Thyroid gland (tissue), 4 donors: ENCODE measurements at regions not wholly inside any gene's neighbourhood (a gene's known extent, or its start where the extent isn't known, plus 50 kb on each side); places are given as distances from the start of the nearest gene placed in this dataset.

Experiments
- DNase-seq, 2 donors: peaks; one replicate each; pipeline ENCODE4 v3.0.0-alpha.2; 2019
- H3K27ac ChIP-seq, 3 donors: fragments of 200-600 bp; sonication (generic); 1 replicate in 2 of 3; 2 replicates in 1 of 3; pipeline ENCODE4 v1.5.1; 2016 to 2019; ENCODE audit warnings: mild to moderate bottlenecking in 1 of 3, moderate library complexity in 1 of 3
- H3K27me3 ChIP-seq: fragments of 200-600 bp; sonication (generic); one replicate; pipeline ENCODE4 v1.5.1; 2019
- H3K36me3 ChIP-seq, 2 donors: fragments of 200-600 bp; sonication (generic); one replicate each; pipeline ENCODE4 v1.5.1; 2016 to 2019
- H3K4me1 ChIP-seq, 2 donors: fragments of 200-600 bp; sonication (generic); one replicate each; pipeline ENCODE4 v1.5.1; 2017 to 2019
- H3K4me3 ChIP-seq, 3 donors: fragments of 200-600 bp; sonication (generic); replicated peaks in 1 of 3; 1 replicate in 2 of 3; 2 replicates in 1 of 3; pipeline ENCODE4 v1.5.1; 2016; ENCODE audit warnings: mild to moderate bottlenecking in 1 of 3
- H3K9me3 ChIP-seq: fragments of 200-600 bp; sonication (generic); one replicate; pipeline ENCODE4 v1.5.1; 2017
- POLR2A ChIP-seq, 2 donors: fragments of 450-650 bp; IDR thresholded peaks; one replicate each; pipeline ENCODE4 v1.6.1; 2017; ENCODE audit warnings: antibody characterized with exemption in 2 of 2, mild to moderate bottlenecking in 2 of 2, moderate library complexity in 1 of 2
- WGBS, 2 donors: methylation state at CpG; one replicate each; pipeline ENCODE4 v1.1.5; 2017; 5-methylcytosine and 5-hydroxymethylcytosine counted together
- intact Hi-C: fragments of 100-400 bp; cut with DNase I; formaldehyde crosslinking; loops from one replicate; pipeline ENCODE4 v1.15.1; 2023
- TF ChIP-seq, protein P1 (sequence below), 6 experiments: fragments of 200-600 bp in 3 of 6; fragments of 450-650 bp in 3 of 6; sonication (generic) in 3 of 6; IDR thresholded peaks; one replicate each; pipeline ENCODE4 v1.5.1; 2016 to 2019; ENCODE audit warnings: antibody characterized with exemption in 6 of 6, mild to moderate bottlenecking in 2 of 6, inconsistent platforms in 1 of 6, moderate library complexity in 1 of 6

DNA sequence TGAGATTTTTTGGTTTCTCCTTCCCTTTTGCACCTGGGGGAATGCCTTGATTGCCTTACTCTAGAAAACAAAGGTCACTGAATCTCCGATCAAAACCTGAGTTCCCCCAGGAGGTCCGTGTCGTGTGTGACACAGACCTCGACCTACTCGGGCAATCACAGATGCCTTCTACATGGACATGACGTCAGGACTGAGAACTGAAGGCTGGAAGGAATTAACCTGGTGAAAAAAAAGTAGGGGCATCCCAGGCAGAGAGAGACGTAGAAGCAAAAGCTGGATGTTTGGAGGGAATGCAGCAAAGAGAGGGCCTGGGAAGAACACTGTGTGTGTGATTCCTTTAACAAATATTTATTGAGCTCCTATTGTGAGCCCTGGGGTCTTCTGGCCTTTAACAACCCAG lies 178.0 kb downstream of the PRDM2 start:
- TF ChIP-seq POLR2A (IDR thresholded peaks at IDR 0.05) = no peak
- TF ChIP-seq, protein P1, sequence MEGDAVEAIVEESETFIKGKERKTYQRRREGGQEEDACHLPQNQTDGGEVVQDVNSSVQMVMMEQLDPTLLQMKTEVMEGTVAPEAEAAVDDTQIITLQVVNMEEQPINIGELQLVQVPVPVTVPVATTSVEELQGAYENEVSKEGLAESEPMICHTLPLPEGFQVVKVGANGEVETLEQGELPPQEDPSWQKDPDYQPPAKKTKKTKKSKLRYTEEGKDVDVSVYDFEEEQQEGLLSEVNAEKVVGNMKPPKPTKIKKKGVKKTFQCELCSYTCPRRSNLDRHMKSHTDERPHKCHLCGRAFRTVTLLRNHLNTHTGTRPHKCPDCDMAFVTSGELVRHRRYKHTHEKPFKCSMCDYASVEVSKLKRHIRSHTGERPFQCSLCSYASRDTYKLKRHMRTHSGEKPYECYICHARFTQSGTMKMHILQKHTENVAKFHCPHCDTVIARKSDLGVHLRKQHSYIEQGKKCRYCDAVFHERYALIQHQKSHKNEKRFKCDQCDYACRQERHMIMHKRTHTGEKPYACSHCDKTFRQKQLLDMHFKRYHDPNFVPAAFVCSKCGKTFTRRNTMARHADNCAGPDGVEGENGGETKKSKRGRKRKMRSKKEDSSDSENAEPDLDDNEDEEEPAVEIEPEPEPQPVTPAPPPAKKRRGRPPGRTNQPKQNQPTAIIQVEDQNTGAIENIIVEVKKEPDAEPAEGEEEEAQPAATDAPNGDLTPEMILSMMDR (IDR thresholded peaks at IDR 0.05) = no peak
- H3K27ac ChIP-seq = no peak overlapping the region
- no peak overlapping the region for H3K4me3 ChIP-seq
- no peak for DNase-seq
- no peaks in the 10 kb centered on the region for H3K4me1 ChIP-seq
- 83 to 88% methylated on average over 7 of the region's 7 CpGs for WGBS, 2 donors
- intact Hi-C loops = no loop called here
- no peaks in the 10 kb centered on the region for H3K36me3 ChIP-seq
- no peaks in the 10 kb centered on the region for H3K9me3 ChIP-seq
- no peaks in the 10 kb centered on the region for H3K27me3 ChIP-seq

- DNase-seq = no peak
- intact Hi-C loops = no loop called here
- H3K4me1 ChIP-seq = no peaks in the 10 kb centered on the region
- no peaks in the 10 kb centered on the region for H3K9me3 ChIP-seq
- no peaks in the 10 kb centered on the region for H3K36me3 ChIP-seq
- no peak overlapping the region for H3K4me3 ChIP-seq
- 92 to 94% methylated on average over 9 of the region's 9 CpGs for WGBS, 2 donors
- no peaks in the 10 kb centered on the region for H3K27me3 ChIP-seq
- TF ChIP-seq, protein P1 (IDR thresholded peaks at IDR 0.05) = no peak
- TF ChIP-seq POLR2A (IDR thresholded peaks at IDR 0.05) = no peak
- no peak overlapping the region for H3K27ac ChIP-seq
Measured at GRCh38 chr1:13878451-13878850, 178.5 kb downstream of the PRDM2 start.

DNA sequence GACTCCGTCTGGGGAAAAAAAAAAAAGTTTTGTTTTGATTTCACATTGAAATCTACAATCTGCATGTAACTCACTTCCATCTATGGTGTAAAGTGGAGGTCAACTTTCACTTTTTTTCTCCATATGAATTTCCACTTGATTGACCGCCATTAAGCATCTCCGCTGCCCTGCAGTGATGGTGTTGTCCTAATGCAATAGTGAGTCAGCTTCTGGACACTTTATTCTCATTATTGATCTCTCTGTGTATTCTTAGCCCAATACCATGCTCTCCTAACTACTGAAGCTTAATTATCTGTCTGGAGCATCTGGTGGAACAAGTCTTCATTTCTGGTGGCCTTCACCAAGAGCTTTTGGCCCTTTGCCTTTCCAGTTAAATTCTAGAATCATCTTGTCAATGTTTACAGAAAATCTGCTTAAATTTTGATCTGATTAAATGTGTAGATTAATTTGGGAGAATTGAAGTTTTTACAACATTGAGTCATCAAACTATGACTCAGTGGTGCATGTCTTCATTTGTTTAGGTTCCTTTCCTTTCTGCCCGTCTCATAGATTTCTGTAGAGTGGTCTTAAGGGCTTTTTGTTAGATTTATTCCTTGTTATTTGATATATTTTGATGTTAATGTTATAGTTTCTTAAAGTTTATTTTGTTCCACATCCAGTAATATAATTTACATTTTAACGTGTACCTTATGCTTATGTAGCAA lies 181.5 kb downstream of the PRDM2 start:
- no peaks in the 10 kb centered on the region for H3K4me1 ChIP-seq
- H3K27ac ChIP-seq = no peak overlapping the region
- DNase-seq = no peak
- intact Hi-C loops = no loop called here
- no peaks in the 10 kb centered on the region for H3K27me3 ChIP-seq
- H3K4me3 ChIP-seq = no peak overlapping the region
- H3K9me3 ChIP-seq = no peaks in the 10 kb centered on the region
- no peaks in the 10 kb centered on the region for H3K36me3 ChIP-seq
- 85 to 86% methylated on average over 5 of the region's 5 CpGs for WGBS, 2 donors
- no peak for TF ChIP-seq POLR2A (IDR thresholded peaks at IDR 0.05)
- TF ChIP-seq, protein P1 (IDR thresholded peaks at IDR 0.05) = no peak

- H3K27ac ChIP-seq = no peak overlapping the region
- no peak for DNase-seq
- peaks cover 0 to 10% of the 10 kb centered on the region in 2 donors for H3K4me1 ChIP-seq
- H3K36me3 ChIP-seq = no peaks in the 10 kb centered on the region
- peaks cover 7% of the 10 kb centered on the region for H3K27me3 ChIP-seq
- 43 to 76% methylated on average over 10 of the region's 10 CpGs for WGBS, 2 donors
- no peaks in the 10 kb centered on the region for H3K9me3 ChIP-seq
- no peak overlapping the region for H3K4me3 ChIP-seq
- no peak for TF ChIP-seq POLR2A (IDR thresholded peaks at IDR 0.05)
- TF ChIP-seq, protein P1 (IDR thresholded peaks at IDR 0.05) = no peak
- intact Hi-C loops = no loop called here
Measured at GRCh38 chr1:13888351-13888986, 188.5 kb downstream of the PRDM2 start.

DNA sequence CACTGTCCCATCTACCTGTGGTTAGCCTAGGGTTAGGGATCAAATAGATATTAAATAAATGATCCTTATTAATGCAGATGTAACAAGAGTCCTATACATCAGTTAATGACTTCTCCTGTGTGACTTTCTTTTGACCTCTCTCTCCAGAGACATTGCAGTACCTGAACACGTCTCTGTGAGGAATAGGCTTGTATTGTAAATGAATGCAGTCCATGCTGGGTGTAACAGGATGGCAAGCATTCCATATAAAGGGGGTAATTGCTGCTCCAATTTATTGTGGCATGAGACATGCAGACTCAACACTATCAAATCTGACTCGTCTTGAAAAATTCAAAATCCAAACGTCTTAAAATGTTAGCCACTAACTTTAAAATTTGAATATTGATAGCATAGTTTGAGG lies 189.5 kb downstream of the PRDM2 start:
- intact Hi-C loops = no loop called here
- TF ChIP-seq, protein P1 (IDR thresholded peaks at IDR 0.05) = no peak
- no peak for TF ChIP-seq POLR2A (IDR thresholded peaks at IDR 0.05)
- Histone ChIP-seq H3K9me3 (no peaks in the 10 kb centered on the region), H3K36me3 (no peaks in the 10 kb centered on the region), H3K27me3 (peaks cover 10% of the 10 kb centered on the region), H3K27ac (no peak overlapping the region), H3K4me1 (peaks cover 0 to 10% of the 10 kb centered on the region in 2 donors), H3K4me3 (no peak overlapping the region)
- 75 to 84% methylated on average over 3 of the region's 3 CpGs for WGBS, 2 donors
- DNase-seq = no peak
